SH-SY5Y (cell line): ENCODE measurements at regions not wholly inside any gene's neighbourhood (a gene's known extent, or its start where the extent isn't known, plus 50 kb on each side); places are given as distances from the start of the nearest gene placed in this dataset.

ENCODE experiments used
- GATA2 ChIP-seq: IDR thresholded peaks from 2 replicates; pipeline ENCODE4 v1.6.1; 2011; ENCODE audit warnings: mild to moderate bottlenecking, low read depth, low read length
- GATA3 ChIP-seq: IDR thresholded peaks from 2 replicates; pipeline ENCODE4 v1.6.1; 2011; ENCODE audit warnings: low read depth, mild to moderate bottlenecking, low read length, moderate library complexity

DNA sequence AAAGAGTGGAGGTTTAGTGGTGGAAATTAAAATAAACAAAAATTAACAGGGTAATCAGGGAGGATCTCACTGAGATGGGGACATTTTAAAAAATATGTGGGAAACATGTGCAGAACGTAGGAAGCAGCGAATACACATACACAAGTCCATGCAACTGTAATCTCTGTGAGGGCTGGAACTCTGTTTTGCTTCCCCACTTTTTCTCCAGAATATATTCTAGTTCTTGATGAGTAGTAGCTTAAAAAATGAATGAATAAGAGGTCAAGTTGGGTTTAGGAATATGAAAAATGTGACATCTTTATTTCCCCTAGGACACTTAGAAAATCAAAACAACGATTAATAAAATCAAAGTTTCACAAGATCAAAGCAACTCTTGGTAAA lies 312.2 kb upstream of the ZNF717 start:
- no peak for TF ChIP-seq GATA3
- no peak for TF ChIP-seq GATA2
